ENCODE measurements at regions not wholly inside any gene's neighbourhood (a gene's known extent, or its start where the extent isn't known, plus 50 kb on each side); places are given as distances from the start of the nearest gene placed in this dataset.

DNA sequence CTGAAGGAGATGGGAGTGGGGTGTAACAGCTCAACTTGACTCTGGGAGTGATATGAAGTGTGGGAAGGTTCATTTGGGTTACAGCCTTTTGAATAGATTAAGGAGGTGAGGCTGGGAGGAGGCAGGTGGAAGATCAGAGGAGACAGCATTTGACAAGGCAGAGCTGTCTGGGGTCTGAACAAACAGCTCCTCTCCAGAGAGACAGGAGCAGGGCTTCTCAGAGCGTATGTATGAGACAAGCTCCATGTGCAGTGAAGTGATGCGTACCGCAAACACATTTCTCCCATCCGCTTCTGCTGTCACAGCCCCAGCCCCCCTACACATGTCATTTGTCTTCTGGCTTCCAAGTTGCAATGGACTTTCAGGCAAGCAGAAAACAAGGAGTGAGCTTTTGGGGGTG is 137.1 kb upstream of the E2F8 start:
- H3K27ac ChIP-seq (ENCODE audit: low read length), result no peak overlapping the region
- no peak for DNase-seq
- no CpG with 5 or more reads among the region's 4 CpGs for WGBS (ENCODE audit: insufficient coverage, low lambda C conversion rate)
- H3K36me3 ChIP-seq (ENCODE audit: control insufficient read depth, insufficient read depth, low read length), result no peaks in the 10 kb centered on the region
- no peak overlapping the region for H3K4me3 ChIP-seq (ENCODE audit: low read length)
- peaks cover 41% of the 10 kb centered on the region for H3K27me3 ChIP-seq (ENCODE audit: control insufficient read depth, insufficient read depth, low read length)
- no peaks in the 10 kb centered on the region for H3K4me1 ChIP-seq (ENCODE audit: control insufficient read depth, insufficient read depth, low read length)
- H3K9me3 ChIP-seq (ENCODE audit: control insufficient read depth, low read depth, low read length), result no peaks in the 10 kb centered on the region

DNA sequence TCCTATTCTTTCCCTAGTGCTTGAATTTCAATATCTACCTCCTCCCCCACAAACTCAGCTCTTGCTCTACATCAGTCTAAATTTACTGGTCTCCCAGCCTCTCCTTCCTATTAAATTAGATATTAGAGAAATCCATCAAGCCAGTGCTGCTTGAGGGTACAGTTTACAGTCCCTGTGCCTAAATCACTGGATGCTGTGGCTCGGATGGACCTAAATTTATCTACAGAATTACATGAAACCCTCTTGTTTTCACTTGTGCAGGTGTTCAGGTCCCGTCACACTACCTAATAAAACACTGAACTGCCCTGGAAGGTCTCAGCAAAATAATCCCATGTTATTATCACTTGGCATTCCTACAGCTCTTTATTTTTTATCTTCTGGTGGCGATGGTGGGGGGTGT is 134.7 kb upstream of the E2F8 start:
- no peak overlapping the region for H3K27ac ChIP-seq (ENCODE audit: low read length)
- H3K9me3 ChIP-seq (ENCODE audit: control insufficient read depth, low read depth, low read length), result no peaks in the 10 kb centered on the region
- no peak overlapping the region for H3K4me3 ChIP-seq (ENCODE audit: low read length)
- no peak for DNase-seq
- H3K27me3 ChIP-seq (ENCODE audit: control insufficient read depth, insufficient read depth, low read length), result peaks cover 25% of the 10 kb centered on the region
- 20% methylated on average over 1 of the region's 3 CpGs for WGBS (ENCODE audit: insufficient coverage, low lambda C conversion rate)
- no peaks in the 10 kb centered on the region for H3K36me3 ChIP-seq (ENCODE audit: control insufficient read depth, insufficient read depth, low read length)
- no peaks in the 10 kb centered on the region for H3K4me1 ChIP-seq (ENCODE audit: control insufficient read depth, insufficient read depth, low read length)

DNA sequence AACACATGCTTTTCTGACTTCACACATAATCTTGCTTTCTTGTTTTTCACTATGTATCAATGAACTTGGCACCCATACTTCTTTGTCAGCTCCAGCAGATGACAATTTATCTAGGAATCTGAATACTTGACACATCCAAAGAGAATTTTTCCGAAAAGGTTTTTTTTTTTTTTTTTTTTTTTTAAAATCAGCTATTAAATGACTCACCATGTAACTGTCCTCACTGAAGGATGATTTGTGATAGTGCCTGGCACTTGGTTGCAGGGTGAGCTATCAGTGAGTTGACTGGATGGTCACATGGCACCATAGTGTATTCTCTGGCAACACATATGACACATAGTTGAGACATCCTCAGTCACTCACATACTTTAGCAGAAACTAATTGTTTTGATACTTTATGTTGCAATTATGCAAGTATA is 133.4 kb upstream of the E2F8 start:
- Histone ChIP-seq H3K4me3 (ENCODE audit: low read length) (no peak overlapping the region), H3K9me3 (ENCODE audit: control insufficient read depth, low read depth, low read length) (no peaks in the 10 kb centered on the region), H3K27me3 (ENCODE audit: control insufficient read depth, insufficient read depth, low read length) (peaks cover 18% of the 10 kb centered on the region), H3K27ac (ENCODE audit: low read length) (no peak overlapping the region), H3K4me1 (ENCODE audit: control insufficient read depth, insufficient read depth, low read length) (no peaks in the 10 kb centered on the region), H3K36me3 (ENCODE audit: control insufficient read depth, insufficient read depth, low read length) (no peaks in the 10 kb centered on the region)
- DNase-seq, result no peak
- 80% methylated on average over 1 of the region's 1 CpG for WGBS (ENCODE audit: insufficient coverage, low lambda C conversion rate)

DNA sequence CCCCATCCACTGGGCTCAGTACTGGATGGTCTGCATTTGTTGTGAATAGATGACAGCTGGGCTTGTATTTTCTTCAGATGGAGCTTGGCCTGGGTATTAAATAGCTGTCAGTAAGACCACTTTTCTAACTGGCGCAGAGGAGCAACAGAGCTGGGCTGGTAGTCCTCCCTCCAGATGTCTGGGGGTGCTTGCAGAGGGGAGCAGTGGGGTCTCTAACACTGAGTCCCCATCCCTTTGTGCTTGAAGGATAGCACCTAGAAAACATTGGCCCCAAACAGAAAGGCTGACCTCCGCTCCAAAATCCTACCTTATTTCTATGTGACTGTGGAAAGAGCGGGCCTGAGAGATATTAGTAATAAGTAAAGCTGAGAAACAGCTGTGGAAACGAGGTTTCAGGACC is 131.6 kb upstream of the E2F8 start:
- Histone ChIP-seq H3K27me3 (ENCODE audit: control insufficient read depth, insufficient read depth, low read length) (peaks cover 19% of the 10 kb centered on the region), H3K27ac (ENCODE audit: low read length) (no peak overlapping the region), H3K4me1 (ENCODE audit: control insufficient read depth, insufficient read depth, low read length) (no peaks in the 10 kb centered on the region), H3K4me3 (ENCODE audit: low read length) (no peak overlapping the region), H3K36me3 (ENCODE audit: control insufficient read depth, insufficient read depth, low read length) (no peaks in the 10 kb centered on the region), H3K9me3 (ENCODE audit: control insufficient read depth, low read depth, low read length) (no peaks in the 10 kb centered on the region)
- WGBS (ENCODE audit: insufficient coverage, low lambda C conversion rate), result no CpG with 5 or more reads among the region's 4 CpGs
- DNase-seq, result no peak

DNA sequence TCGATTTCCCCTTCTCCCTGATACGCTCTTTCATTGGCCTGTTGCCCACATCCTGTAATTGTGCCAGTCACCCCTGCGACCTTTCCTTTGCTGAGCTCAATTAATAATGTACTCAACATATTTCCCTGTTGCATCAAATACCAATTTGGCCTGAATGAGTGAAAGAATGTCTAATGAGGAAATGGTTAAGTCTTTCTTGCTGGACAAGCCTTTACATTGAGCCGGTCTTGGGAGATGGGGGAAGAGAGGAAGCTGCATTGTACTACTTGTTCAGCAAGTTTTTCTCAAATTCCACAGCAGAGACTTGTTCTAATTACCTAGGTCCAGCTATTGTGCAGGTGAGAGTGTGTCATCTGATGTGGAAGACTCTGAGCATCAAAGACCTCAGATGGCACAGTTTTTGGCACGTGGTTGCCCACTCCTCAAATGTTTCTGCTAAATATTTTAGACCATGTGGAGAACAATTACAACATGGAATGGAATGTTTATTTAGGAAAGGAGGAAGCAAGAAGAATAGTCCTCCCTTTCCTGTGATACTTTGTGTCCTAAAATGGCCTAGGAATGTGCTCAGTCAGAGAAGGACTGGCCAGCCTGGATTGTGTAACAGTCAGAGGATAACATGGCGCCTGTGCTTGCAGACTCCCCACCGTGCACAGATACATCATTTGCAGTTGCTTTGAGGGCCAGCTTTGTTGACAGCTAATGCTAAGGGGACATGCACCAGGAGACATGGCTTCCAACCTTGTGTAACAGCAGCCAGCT is 129.5 kb upstream of the E2F8 start:
- no peak for DNase-seq
- Histone ChIP-seq H3K27ac (ENCODE audit: low read length) (no peak overlapping the region), H3K9me3 (ENCODE audit: control insufficient read depth, low read depth, low read length) (no peaks in the 10 kb centered on the region), H3K36me3 (ENCODE audit: control insufficient read depth, insufficient read depth, low read length) (no peaks in the 10 kb centered on the region), H3K27me3 (ENCODE audit: control insufficient read depth, insufficient read depth, low read length) (peaks cover 15% of the 10 kb centered on the region), H3K4me3 (ENCODE audit: low read length) (no peak overlapping the region), H3K4me1 (ENCODE audit: control insufficient read depth, insufficient read depth, low read length) (no peaks in the 10 kb centered on the region)
- WGBS (ENCODE audit: insufficient coverage, low lambda C conversion rate), result 90% methylated on average over 3 of the region's 7 CpGs

DNA sequence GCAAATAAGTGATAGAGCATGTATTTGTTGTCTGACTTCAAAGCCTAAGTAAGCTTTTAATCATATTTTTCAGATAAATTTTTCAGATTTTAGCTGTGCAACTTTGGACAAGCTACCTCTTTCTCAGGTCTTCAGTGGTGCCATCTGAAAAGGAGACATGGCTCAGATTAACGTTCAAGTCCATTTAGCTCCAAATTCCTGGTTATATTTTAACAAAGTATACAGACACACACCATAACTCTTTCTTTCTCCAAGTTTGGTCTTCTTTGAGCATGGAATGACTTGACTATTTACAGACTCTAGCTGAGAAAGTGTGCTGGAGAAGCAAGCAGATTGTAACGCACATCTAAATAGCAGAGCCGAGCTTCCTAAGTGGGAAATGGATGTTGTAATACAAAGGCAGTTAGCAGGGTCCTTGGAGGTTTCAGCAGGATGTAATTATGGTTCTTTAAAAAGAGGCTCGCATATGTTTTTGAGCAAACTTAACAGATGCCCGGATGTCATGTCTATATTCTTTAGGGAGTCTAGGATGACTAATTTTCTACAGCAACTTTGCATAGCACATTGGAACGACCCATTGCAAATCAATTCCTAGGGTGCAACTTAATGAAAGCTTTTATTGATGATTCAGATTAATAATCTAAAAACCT is 128.1 kb upstream of the E2F8 start:
- H3K4me3 ChIP-seq (ENCODE audit: low read length), result no peak overlapping the region
- H3K27ac ChIP-seq (ENCODE audit: low read length), result no peak overlapping the region
- no peaks in the 10 kb centered on the region for H3K9me3 ChIP-seq (ENCODE audit: control insufficient read depth, low read depth, low read length)
- no peak for DNase-seq
- H3K36me3 ChIP-seq (ENCODE audit: control insufficient read depth, insufficient read depth, low read length), result no peaks in the 10 kb centered on the region
- peaks cover 19% of the 10 kb centered on the region for H3K27me3 ChIP-seq (ENCODE audit: control insufficient read depth, insufficient read depth, low read length)
- H3K4me1 ChIP-seq (ENCODE audit: control insufficient read depth, insufficient read depth, low read length), result no peaks in the 10 kb centered on the region
- WGBS (ENCODE audit: insufficient coverage, low lambda C conversion rate), result no CpG with 5 or more reads among the region's 6 CpGs

DNA sequence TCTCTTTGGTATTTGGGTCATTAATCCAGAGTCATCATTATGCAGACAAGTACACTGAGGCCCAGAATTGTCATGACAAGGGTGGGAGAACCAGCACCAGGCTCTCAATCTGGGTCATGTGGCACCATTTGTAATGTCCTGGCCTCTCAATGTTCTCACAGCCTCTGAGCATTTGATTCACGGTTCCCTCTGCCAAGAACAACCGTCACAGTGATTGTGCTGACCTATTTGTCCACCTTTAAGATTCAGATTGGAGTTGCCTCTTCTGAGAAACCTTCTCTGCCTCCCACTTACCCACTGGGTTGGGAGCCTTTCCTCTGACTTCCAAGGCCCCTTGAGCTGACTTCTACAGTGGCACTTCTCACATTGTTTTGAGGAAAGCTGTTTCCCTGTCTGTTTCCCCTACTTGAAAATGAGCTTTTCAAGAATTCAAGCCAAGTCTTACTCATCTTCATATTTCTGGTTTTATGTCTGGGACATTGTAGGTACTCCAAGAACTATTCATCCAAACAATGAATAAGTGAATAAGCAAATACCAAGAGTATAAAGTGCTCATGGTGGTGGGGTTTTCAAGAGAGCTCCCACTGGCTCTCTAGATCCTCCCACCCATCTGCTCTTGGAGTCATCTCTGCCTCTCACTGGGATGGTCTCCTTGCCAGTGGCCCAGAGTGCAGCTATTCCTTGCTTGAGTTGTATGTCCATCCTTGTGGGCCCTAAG is 126.4 kb upstream of the E2F8 start:
- no peak for DNase-seq

DNA sequence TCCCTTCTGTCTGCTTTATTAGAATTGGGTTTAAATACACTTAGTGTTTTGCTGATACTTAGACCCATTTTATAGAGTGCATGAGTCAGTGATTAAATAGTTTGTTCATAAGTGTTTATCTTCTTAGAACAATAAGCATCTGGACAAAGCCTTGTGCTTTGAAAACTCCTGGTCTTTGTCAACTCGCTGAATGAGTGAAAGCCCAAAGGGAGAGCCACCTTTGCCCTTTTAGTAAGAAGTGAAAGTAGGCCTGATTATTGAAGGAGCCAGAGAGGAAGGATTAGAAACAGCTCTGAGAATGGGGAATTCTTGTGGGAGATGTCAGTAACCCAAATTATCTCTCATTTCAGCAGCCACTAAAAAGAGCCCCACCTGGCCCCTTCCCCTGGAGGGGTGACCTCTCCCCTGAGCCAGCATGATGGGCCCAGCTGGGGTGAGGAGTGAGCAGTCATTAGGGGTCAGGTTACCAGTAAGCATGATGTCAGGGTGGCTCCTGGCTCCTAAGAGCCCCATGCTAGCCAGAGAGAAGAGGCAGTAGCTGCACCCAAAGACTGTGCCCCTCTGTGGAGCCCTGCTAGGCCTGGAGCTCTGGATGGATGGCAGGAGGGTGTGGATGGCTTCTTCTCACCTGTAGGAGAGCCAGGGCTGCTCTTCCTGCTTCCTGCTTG is 125.1 kb upstream of the E2F8 start:
- Histone ChIP-seq H3K4me3 (ENCODE audit: low read length) (no peak overlapping the region), H3K36me3 (ENCODE audit: control insufficient read depth, insufficient read depth, low read length) (no peaks in the 10 kb centered on the region), H3K27ac (ENCODE audit: low read length) (no peak overlapping the region), H3K4me1 (ENCODE audit: control insufficient read depth, insufficient read depth, low read length) (no peaks in the 10 kb centered on the region), H3K9me3 (ENCODE audit: control insufficient read depth, low read depth, low read length) (no peaks in the 10 kb centered on the region), H3K27me3 (ENCODE audit: control insufficient read depth, insufficient read depth, low read length) (peaks cover 21% of the 10 kb centered on the region)
- WGBS (ENCODE audit: insufficient coverage, low lambda C conversion rate), result 33% methylated on average over 1 of the region's 1 CpG
- DNase-seq, result no peak

More for the DNA sequence above, 126.4 kb upstream of the E2F8 start:
- H3K27me3 ChIP-seq (ENCODE audit: control insufficient read depth, insufficient read depth, low read length), result peaks cover 18% of the 10 kb centered on the region
- H3K4me1 ChIP-seq (ENCODE audit: control insufficient read depth, insufficient read depth, low read length), result no peaks in the 10 kb centered on the region
- no peak overlapping the region for H3K4me3 ChIP-seq (ENCODE audit: low read length)
- H3K27ac ChIP-seq (ENCODE audit: low read length), result no peak overlapping the region
- WGBS (ENCODE audit: insufficient coverage, low lambda C conversion rate), result no CpG with 5 or more reads among the region's 2 CpGs
- H3K36me3 ChIP-seq (ENCODE audit: control insufficient read depth, insufficient read depth, low read length), result no peaks in the 10 kb centered on the region
- H3K9me3 ChIP-seq (ENCODE audit: control insufficient read depth, low read depth, low read length), result no peaks in the 10 kb centered on the region

DNA sequence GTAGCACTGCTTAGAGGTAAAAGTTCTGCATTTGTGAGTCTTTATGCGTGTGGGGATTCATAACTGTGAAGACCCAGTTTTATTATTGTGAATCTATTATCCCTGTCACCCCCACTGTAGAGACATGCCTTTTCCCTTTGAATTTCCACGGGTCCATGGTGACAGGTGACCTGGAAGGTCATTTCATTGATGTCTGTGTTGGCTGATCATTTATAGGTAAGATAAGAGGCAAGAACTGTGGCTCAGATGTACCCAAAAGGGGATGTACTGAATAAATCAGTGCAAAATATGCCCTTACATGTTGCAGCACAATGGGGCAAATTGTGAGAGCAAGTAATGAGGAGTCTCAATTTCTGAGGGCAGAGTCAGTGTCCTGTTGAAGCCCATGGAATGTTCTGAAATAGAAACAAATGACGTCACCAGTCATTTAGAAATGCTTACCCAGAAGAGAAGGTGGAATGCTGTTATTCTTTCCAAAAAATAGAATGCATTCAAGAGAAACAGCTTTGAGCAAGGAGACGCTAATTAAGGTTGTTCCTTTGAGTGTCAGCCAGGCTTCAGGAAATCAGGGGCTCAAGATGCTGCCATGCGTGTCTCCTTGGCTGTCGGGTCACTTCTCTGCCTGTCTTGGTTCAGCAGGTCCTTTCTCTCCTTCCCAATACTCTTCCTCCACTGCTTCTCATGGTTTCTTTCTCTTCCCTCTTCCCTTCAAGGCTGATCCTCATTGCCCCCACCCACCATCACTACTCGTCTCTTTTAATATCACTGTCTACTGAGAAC is 118.7 kb upstream of the E2F8 start:
- Histone ChIP-seq H3K4me1 (ENCODE audit: control insufficient read depth, insufficient read depth, low read length) (no peaks in the 10 kb centered on the region), H3K27me3 (ENCODE audit: control insufficient read depth, insufficient read depth, low read length) (peaks cover 37% of the 10 kb centered on the region), H3K36me3 (ENCODE audit: control insufficient read depth, insufficient read depth, low read length) (no peaks in the 10 kb centered on the region), H3K27ac (ENCODE audit: low read length) (no peak overlapping the region), H3K9me3 (ENCODE audit: control insufficient read depth, low read depth, low read length) (no peaks in the 10 kb centered on the region), H3K4me3 (ENCODE audit: low read length) (no peak overlapping the region)
- WGBS (ENCODE audit: insufficient coverage, low lambda C conversion rate), result 100% methylated on average over 1 of the region's 7 CpGs
- DNase-seq, result no peak

DNA sequence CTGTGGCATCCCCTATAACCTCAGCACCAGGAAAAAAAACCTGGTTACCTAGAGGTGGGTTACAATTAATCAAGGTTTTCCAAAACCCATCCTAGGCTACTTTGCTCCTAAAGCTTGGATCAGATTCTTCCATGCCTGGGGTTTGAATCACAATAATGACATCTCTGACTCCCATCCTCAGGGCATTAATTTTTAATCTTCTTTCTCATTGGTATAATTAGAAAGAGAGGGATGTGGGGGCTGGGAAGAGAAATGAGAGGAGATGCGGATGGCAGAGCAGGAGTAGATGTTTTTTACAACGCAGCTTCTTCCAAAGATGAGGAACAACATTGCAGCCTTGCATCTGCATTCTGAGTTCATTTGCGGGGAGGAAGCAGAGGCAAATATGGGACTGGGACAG is 117.2 kb upstream of the E2F8 start:
- DNase-seq, result no peak
- no peaks in the 10 kb centered on the region for H3K36me3 ChIP-seq (ENCODE audit: control insufficient read depth, insufficient read depth, low read length)
- H3K27ac ChIP-seq (ENCODE audit: low read length), result no peak overlapping the region
- H3K4me1 ChIP-seq (ENCODE audit: control insufficient read depth, insufficient read depth, low read length), result no peaks in the 10 kb centered on the region
- 92% methylated on average over 2 of the region's 3 CpGs for WGBS (ENCODE audit: insufficient coverage, low lambda C conversion rate)
- peaks cover 35% of the 10 kb centered on the region for H3K27me3 ChIP-seq (ENCODE audit: control insufficient read depth, insufficient read depth, low read length)
- no peak overlapping the region for H3K4me3 ChIP-seq (ENCODE audit: low read length)
- no peaks in the 10 kb centered on the region for H3K9me3 ChIP-seq (ENCODE audit: control insufficient read depth, low read depth, low read length)

Data from large intestine (tissue), 3 donors.